ENCODE measurements at regions not wholly inside any gene's neighbourhood (a gene's known extent, or its start where the extent isn't known, plus 50 kb on each side); places are given as distances from the start of the nearest gene placed in this dataset.

DNA sequence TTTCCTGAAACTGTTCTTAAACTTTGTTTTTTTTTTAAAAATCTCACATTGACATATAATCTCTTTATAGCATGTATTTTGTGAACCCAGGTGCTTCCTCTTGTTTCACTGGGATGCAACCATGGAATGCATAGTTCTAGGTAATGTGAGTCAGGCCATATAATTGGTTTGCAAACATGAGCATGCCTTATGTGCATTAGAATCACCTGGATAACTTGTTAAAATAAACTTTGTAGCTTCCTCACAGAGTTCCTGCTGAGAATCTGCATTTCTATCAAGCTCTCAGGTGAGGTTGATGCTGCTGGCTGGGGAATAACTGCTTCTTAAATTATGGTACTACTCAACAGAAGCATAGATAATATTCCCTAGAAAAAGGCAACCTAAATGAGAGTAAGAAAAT, 940.3 kb upstream of the LCORL start:
- no peak overlapping the region for H3K27ac ChIP-seq
- H3K4me1 ChIP-seq: no peaks in the 10 kb centered on the region
- H3K36me3 ChIP-seq: no peaks in the 10 kb centered on the region
- TF ChIP-seq, protein P1, sequence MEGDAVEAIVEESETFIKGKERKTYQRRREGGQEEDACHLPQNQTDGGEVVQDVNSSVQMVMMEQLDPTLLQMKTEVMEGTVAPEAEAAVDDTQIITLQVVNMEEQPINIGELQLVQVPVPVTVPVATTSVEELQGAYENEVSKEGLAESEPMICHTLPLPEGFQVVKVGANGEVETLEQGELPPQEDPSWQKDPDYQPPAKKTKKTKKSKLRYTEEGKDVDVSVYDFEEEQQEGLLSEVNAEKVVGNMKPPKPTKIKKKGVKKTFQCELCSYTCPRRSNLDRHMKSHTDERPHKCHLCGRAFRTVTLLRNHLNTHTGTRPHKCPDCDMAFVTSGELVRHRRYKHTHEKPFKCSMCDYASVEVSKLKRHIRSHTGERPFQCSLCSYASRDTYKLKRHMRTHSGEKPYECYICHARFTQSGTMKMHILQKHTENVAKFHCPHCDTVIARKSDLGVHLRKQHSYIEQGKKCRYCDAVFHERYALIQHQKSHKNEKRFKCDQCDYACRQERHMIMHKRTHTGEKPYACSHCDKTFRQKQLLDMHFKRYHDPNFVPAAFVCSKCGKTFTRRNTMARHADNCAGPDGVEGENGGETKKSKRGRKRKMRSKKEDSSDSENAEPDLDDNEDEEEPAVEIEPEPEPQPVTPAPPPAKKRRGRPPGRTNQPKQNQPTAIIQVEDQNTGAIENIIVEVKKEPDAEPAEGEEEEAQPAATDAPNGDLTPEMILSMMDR (IDR thresholded peaks at IDR 0.05): no peak
- ATAC-seq (no peak), DNase-seq (no peak)
- peaks cover 7% of the 10 kb centered on the region for H3K9me3 ChIP-seq
- intact Hi-C loops (cut with DNase I): no loop called here
- H3K27me3 ChIP-seq (ENCODE audit: low read depth): no peaks in the 10 kb centered on the region
- H3K4me3 ChIP-seq: no peak overlapping the region

DNA sequence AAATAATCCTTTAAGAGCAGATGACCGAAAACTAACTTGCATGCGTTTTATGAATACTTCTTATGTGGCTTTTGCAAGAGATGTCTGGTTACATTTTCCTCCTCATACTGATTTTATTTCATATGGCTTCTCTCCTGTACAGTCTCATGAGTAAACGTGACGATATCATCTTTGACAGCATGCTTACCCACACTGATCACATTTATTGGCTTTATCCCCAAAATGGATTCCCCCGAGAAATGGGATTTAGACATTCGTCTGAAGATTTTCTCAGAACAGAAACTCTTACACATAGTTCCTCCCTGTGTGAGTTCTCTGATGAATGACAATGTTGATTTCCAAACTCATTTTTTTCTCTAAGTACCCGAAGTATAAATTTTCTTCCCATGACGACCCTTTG, 939.7 kb upstream of the LCORL start:
- no peaks in the 10 kb centered on the region for H3K27me3 ChIP-seq (ENCODE audit: low read depth)
- H3K4me1 ChIP-seq: no peaks in the 10 kb centered on the region
- intact Hi-C loops (cut with DNase I): no loop called here
- ATAC-seq (no peak), DNase-seq (no peak)
- peaks cover 7% of the 10 kb centered on the region for H3K9me3 ChIP-seq
- H3K4me3 ChIP-seq: no peak overlapping the region
- H3K36me3 ChIP-seq: no peaks in the 10 kb centered on the region
- no peak overlapping the region for H3K27ac ChIP-seq
- TF ChIP-seq, protein P1 (IDR thresholded peaks at IDR 0.05): no peak

DNA sequence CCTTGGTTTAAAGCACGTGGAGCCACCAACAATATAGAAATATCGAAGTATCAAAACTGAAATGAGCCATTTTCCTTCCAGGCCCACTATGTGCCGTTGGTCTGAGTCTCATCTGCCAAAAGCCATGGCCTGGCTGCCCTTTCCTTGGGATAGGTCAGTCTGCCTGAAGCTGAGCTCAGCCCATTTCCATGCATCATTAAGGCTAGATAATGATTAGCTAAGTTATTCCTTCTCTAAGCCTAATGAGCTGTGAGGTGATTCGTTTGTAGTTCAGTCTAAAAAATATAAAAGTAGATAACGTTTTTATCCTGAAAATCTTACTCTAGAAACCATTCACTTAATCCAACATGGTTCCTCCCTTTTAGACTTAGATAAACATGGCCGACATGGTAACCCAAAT, 936.2 kb upstream of the LCORL start:
- ATAC-seq (no peak), DNase-seq (no peak)
- Histone ChIP-seq H3K27ac (no peak overlapping the region), H3K36me3 (no peaks in the 10 kb centered on the region), H3K4me1 (no peaks in the 10 kb centered on the region), H3K4me3 (no peak overlapping the region), H3K27me3 (ENCODE audit: low read depth) (no peaks in the 10 kb centered on the region), H3K9me3 (no peaks in the 10 kb centered on the region)
- TF ChIP-seq, protein P1 (IDR thresholded peaks at IDR 0.05): no peak
- intact Hi-C loops (cut with DNase I): no loop called here

DNA sequence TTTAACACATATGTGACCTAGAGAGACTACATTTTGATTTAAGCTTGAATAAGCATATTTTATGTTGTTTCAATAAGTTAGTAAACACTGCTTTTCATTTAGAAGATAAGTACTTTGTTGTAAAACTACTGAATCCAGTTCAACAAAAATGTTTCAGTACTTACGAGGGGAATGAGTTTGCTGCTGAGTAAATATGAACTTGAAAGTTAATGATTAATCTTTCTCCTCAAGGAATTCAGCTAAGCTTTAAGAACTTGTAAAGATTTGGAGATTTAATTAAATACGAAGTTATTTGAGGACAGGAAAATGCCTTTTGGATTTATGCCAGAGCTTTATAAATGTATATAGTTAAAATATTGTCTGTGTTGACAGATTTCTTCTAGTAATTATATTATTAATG, 933.0 kb upstream of the LCORL start:
- TF ChIP-seq, protein P1 (IDR thresholded peaks at IDR 0.05): no peak
- peak in 1 of 2 donors; percentile 44 for ATAC-seq
- DNase-seq: no peak
- H3K27me3 ChIP-seq (ENCODE audit: low read depth): no peaks in the 10 kb centered on the region
- no peak overlapping the region for H3K27ac ChIP-seq
- intact Hi-C loops (cut with DNase I): no loop called here
- H3K9me3 ChIP-seq: no peaks in the 10 kb centered on the region
- no peaks in the 10 kb centered on the region for H3K36me3 ChIP-seq
- H3K4me1 ChIP-seq: no peaks in the 10 kb centered on the region
- H3K4me3 ChIP-seq: no peak overlapping the region

DNA sequence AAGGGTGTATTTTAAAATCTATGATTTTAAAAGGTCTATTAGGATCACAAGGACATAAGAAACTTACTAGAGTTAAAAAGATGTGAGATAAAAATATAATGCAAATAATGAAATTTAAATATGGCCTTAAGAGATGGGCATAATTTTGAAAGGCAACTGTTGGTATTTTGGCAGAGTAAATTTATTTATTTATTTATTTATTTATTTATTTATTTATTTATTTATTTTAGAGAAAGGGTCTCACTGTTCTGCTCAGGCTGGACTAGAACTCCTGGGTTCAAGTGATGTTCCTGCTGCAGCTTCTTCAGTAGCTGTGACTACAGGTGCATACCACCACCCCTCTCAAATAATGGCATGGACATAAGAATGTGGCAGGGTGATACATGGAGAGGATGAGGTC, 932.1 kb upstream of the LCORL start:
- DNase-seq: no peak
- Histone ChIP-seq H3K4me1 (no peaks in the 10 kb centered on the region), H3K27ac (no peak overlapping the region), H3K27me3 (ENCODE audit: low read depth) (no peaks in the 10 kb centered on the region), H3K9me3 (no peaks in the 10 kb centered on the region), H3K36me3 (no peaks in the 10 kb centered on the region), H3K4me3 (no peak overlapping the region)
- intact Hi-C loops (cut with DNase I): no loop called here
- no peak for ATAC-seq
- TF ChIP-seq, protein P1 (IDR thresholded peaks at IDR 0.05): no peak

DNA sequence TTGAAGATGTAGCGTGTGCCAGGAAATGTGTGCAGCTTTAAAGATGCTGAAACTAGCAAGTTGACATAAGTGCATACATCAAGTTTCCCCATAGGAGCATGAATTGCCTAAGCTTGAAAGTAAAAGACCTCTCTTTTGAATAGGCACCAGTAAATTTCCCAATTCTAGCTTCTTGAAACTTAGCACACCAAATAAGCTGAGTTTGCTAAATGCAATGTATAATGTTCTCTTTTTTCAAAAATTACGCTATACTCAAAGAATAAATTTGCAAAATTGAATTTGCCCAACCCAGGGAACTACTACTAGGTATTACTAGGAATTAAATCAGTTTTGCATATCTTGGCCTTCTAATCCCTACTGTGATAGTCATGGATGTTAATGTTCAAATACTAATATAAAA, 923.9 kb upstream of the LCORL start:
- TF ChIP-seq, protein P1 (IDR thresholded peaks at IDR 0.05): no peak
- no peaks in the 10 kb centered on the region for H3K4me1 ChIP-seq
- intact Hi-C loops (cut with DNase I): no loop called here
- no peaks in the 10 kb centered on the region for H3K36me3 ChIP-seq
- no peak for DNase-seq
- no peak overlapping the region for H3K4me3 ChIP-seq
- H3K27ac ChIP-seq: no peak overlapping the region
- ATAC-seq: no peak
- no peaks in the 10 kb centered on the region for H3K9me3 ChIP-seq
- no peaks in the 10 kb centered on the region for H3K27me3 ChIP-seq (ENCODE audit: low read depth)

All from lower lobe of right lung (tissue), 2 donors.